ENCODE measurements at regions not wholly inside any gene's neighbourhood (a gene's known extent, or its start where the extent isn't known, plus 50 kb on each side); places are given as distances from the start of the nearest gene placed in this dataset.

- TF ChIP-seq RNF219 (CRISPR knock-in tag; IDR thresholded peaks at IDR 0.05) (no peak), ZNF3 (CRISPR knock-in tag; IDR thresholded peaks at IDR 0.05) (no peak), CHAMP1 (IDR thresholded peaks at IDR 0.05) (no peak), POLR2G (IDR thresholded peaks at IDR 0.05; ENCODE audit: low read depth, low read length) (no peak), ETS2 (tag; IDR thresholded peaks at IDR 0.05; ENCODE audit: borderline replicate concordance, poor library complexity, severe bottlenecking) (no peak), ZNF644 (tag; IDR thresholded peaks at IDR 0.05; ENCODE audit: low read depth) (no peak), XRCC3 (IDR thresholded peaks at IDR 0.05) (no peak), MNT (conservative IDR thresholded peaks at IDR 0.05) (peak in 1 of 2 experiments; percentile 26; a peak in 1 of 4 replicates), SRF (CRISPR knock-in tag; IDR thresholded peaks at IDR 0.05) (no peak), ATF3 (IDR thresholded peaks at IDR 0.05) (no peak), ATF3 (CRISPR knock-in tag; conservative IDR thresholded peaks at IDR 0.05) (no peak), E2F8 (IDR thresholded peaks at IDR 0.05; ENCODE audit: low read depth, partially characterized antibody) (no peak), ZNF146 (CRISPR knock-in tag; IDR thresholded peaks at IDR 0.05; ENCODE audit: unreplicated experiment) (no peak), RAD21 (CRISPR knock-in tag; conservative IDR thresholded peaks at IDR 0.05 in 1 of 2, IDR thresholded peaks at IDR 0.05 in 1 of 2) (no peak), RFX7 (CRISPR knock-in tag; IDR thresholded peaks at IDR 0.05) (no peak), NELFE (IDR thresholded peaks at IDR 0.05; ENCODE audit: insufficient read depth, insufficient read length) (no peak), ZNF12 (CRISPR knock-in tag; IDR thresholded peaks at IDR 0.05) (no peak), HES1 (IDR thresholded peaks at IDR 0.05; ENCODE audit: low read depth) (no peak)
Observed at GRCh38 chr6:3939964-3940363, 90.8 kb downstream of the FAM50B start (continued).
